Neural crest cell (in vitro differentiated cells): ENCODE measurements at regions not wholly inside any gene's neighbourhood (a gene's known extent, or its start where the extent isn't known, plus 50 kb on each side); places are given as distances from the start of the nearest gene placed in this dataset.

ENCODE experiments used
- DNase-seq: peaks from one replicate; pipeline ENCODE4 v3.0.0; 2021; ENCODE audit warnings: low read depth, mixed read lengths, low spot score
- H3K27ac Mint-ChIP-seq: one replicate; pipeline ENCODE4 v1.8.0; 2021; ENCODE audit warnings: mild to moderate bottlenecking, mixed read lengths; ENCODE audit not compliant: unreplicated experiment
- H3K27me3 Mint-ChIP-seq: 2 replicates; pipeline ENCODE4 v1.8.0; 2021; ENCODE audit warnings: low read depth, mild to moderate bottlenecking, mixed read lengths
- H3K36me3 Mint-ChIP-seq: 2 replicates; pipeline ENCODE4 v1.8.0; 2021; ENCODE audit warnings: low read depth, mild to moderate bottlenecking, mixed read lengths
- H3K4me1 Mint-ChIP-seq: 2 replicates; pipeline ENCODE4 v1.8.0; 2021; ENCODE audit warnings: mixed read lengths
- H3K4me3 Mint-ChIP-seq: one replicate; pipeline ENCODE4 v1.8.0; 2021; ENCODE audit warnings: mild to moderate bottlenecking, mixed read lengths
- H3K9me3 Mint-ChIP-seq: 2 replicates; pipeline ENCODE4 v1.8.0; 2021; ENCODE audit warnings: mixed read lengths
- CTCF ChIP-seq: fragments of 200-600 bp; sonication (generic); conservative IDR thresholded peaks from 2 replicates; pipeline ENCODE4 v1.5.0; 2021; ENCODE audit warnings: antibody characterized with exemption, mild to moderate bottlenecking

GRCh38 chr4:178244785-178245184 lies 802.5 kb upstream of the AGA start:
- TF ChIP-seq CTCF, result no peak
- Mint-ChIP-seq H3K27ac (no peak overlapping the region), H3K36me3 (no peaks in the 10 kb centered on the region), H3K9me3 (peaks cover 13% of the 10 kb centered on the region), H3K27me3 (no peaks in the 10 kb centered on the region), H3K4me1 (peaks cover 4% of the 10 kb centered on the region), H3K4me3 (no peak overlapping the region)
- no peak for DNase-seq

- DNase-seq, result no peak
- Mint-ChIP-seq H3K4me3 (no peak overlapping the region), H3K4me1 (no peaks in the 10 kb centered on the region), H3K27me3 (no peaks in the 10 kb centered on the region), H3K27ac (no peak overlapping the region), H3K36me3 (no peaks in the 10 kb centered on the region), H3K9me3 (no peaks in the 10 kb centered on the region)
- TF ChIP-seq CTCF, result no peak
Measured at GRCh38 chr4:178255172-178255571, 812.9 kb upstream of the AGA start.

- no peaks in the 10 kb centered on the region for H3K36me3 Mint-ChIP-seq
- no peak for TF ChIP-seq CTCF
- no peaks in the 10 kb centered on the region for H3K4me1 Mint-ChIP-seq
- no peak overlapping the region for H3K4me3 Mint-ChIP-seq
- no peaks in the 10 kb centered on the region for H3K27me3 Mint-ChIP-seq
- H3K9me3 Mint-ChIP-seq, result peaks cover 3% of the 10 kb centered on the region
- DNase-seq, result no peak
- no peak overlapping the region for H3K27ac Mint-ChIP-seq
Measured at GRCh38 chr4:178258603-178259002, 816.4 kb upstream of the AGA start.

- TF ChIP-seq CTCF, result no peak
- Mint-ChIP-seq H3K4me3 (no peak overlapping the region), H3K4me1 (no peaks in the 10 kb centered on the region), H3K27ac (no peak overlapping the region), H3K9me3 (peaks cover 3% of the 10 kb centered on the region), H3K36me3 (no peaks in the 10 kb centered on the region), H3K27me3 (no peaks in the 10 kb centered on the region)
- no peak for DNase-seq
Measured at GRCh38 chr4:178259566-178259965, 817.3 kb upstream of the AGA start.

- no peak for DNase-seq
Measured at GRCh38 chr4:178264001-178264400, 821.8 kb upstream of the AGA start.

More at GRCh38 chr4:178264001-178264400, 821.8 kb upstream of the AGA start:
- no peaks in the 10 kb centered on the region for H3K4me1 Mint-ChIP-seq
- H3K4me3 Mint-ChIP-seq, result no peak overlapping the region
- no peaks in the 10 kb centered on the region for H3K36me3 Mint-ChIP-seq
- H3K27me3 Mint-ChIP-seq, result no peaks in the 10 kb centered on the region
- H3K27ac Mint-ChIP-seq, result no peak overlapping the region
- H3K9me3 Mint-ChIP-seq, result peaks cover 5% of the 10 kb centered on the region
- TF ChIP-seq CTCF, result no peak
